Astrocyte (in vitro differentiated cells and primary cell): ENCODE measurements at regions not wholly inside any gene's neighbourhood (a gene's known extent, or its start where the extent isn't known, plus 50 kb on each side); places are given as distances from the start of the nearest gene placed in this dataset.
"Not testable (repeated sequence)": the region's sequence is repeated elsewhere in the genome, so short reads cannot be mapped to it uniquely, and the experiment has no call there.

Experiments
- DNase-seq: peaks from one replicate; pipeline ENCODE4 v3.0.0-alpha.2; 2010; ENCODE audit warnings: low read depth
- FAIRE-seq: peaks from 2 replicates; lab custom pipeline; 2011; peaks lifted over from hg19 to GRCh38; lab: Jason Lieb, UNC
- H2AFZ ChIP-seq: 2 replicates; pipeline ENCODE4 v1.6.0; 2012; ENCODE audit warnings: low read depth, low read length, inconsistent platforms
- H3K27ac ChIP-seq: 2 replicates; pipeline ENCODE4 v1.5.1; 2011; ENCODE audit warnings: low read depth, low read length, inconsistent platforms
- H3K27me3 ChIP-seq: 2 replicates; pipeline ENCODE4 v1.6.0; 2011; ENCODE audit warnings: low read length, inconsistent platforms; ENCODE audit not compliant: insufficient read depth
- H3K36me3 ChIP-seq: 2 replicates; pipeline ENCODE4 v1.5.1; 2011; ENCODE audit warnings: low read length, inconsistent platforms; ENCODE audit not compliant: insufficient read depth
- H3K4me1 ChIP-seq: 2 replicates; pipeline ENCODE4 v1.5.1; 2011; ENCODE audit warnings: low read length, inconsistent platforms; ENCODE audit not compliant: insufficient read depth
- H3K4me2 ChIP-seq: 2 replicates; pipeline ENCODE4 v1.6.0; 2012; ENCODE audit warnings: low read length, inconsistent platforms
- H3K4me3 ChIP-seq: 2 replicates; pipeline ENCODE4 v1.5.1; 2011; ENCODE audit warnings: low read depth, mild to moderate bottlenecking, low read length, inconsistent platforms; ENCODE audit not compliant: insufficient read depth
- H3K79me2 ChIP-seq: 2 replicates; pipeline ENCODE4 v1.6.0; 2012; ENCODE audit warnings: mild to moderate bottlenecking, low read length, inconsistent platforms; ENCODE audit not compliant: insufficient read depth
- H3K9ac ChIP-seq: 2 replicates; pipeline ENCODE4 v1.6.0; 2012; ENCODE audit warnings: mild to moderate bottlenecking, low read length, inconsistent platforms
- H3K9me3 ChIP-seq: 2 replicates; pipeline ENCODE4 v1.5.1; 2012; ENCODE audit warnings: low read depth, mild to moderate bottlenecking, low read length, inconsistent platforms; ENCODE audit not compliant: insufficient read depth
- H4K20me1 ChIP-seq: 2 replicates; pipeline ENCODE4 v1.6.0; 2012; ENCODE audit warnings: low read length, inconsistent platforms; ENCODE audit not compliant: insufficient read depth
- H3K27ac Mint-ChIP-seq: one replicate; pipeline ENCODE4 v1.8.0; 2021; ENCODE audit warnings: mild to moderate bottlenecking, mixed read lengths; ENCODE audit not compliant: unreplicated experiment
- H3K27me3 Mint-ChIP-seq: one replicate; pipeline ENCODE4 v1.8.0; 2021; ENCODE audit warnings: low read depth, mixed read lengths; ENCODE audit not compliant: unreplicated experiment
- H3K36me3 Mint-ChIP-seq: one replicate; pipeline ENCODE4 v1.8.0; 2021; ENCODE audit warnings: low read depth, mixed read lengths; ENCODE audit not compliant: unreplicated experiment
- H3K4me1 Mint-ChIP-seq: one replicate; pipeline ENCODE4 v1.8.0; 2021; ENCODE audit warnings: low read depth, mixed read lengths; ENCODE audit not compliant: unreplicated experiment
- H3K4me3 Mint-ChIP-seq: one replicate; pipeline ENCODE4 v1.8.0; 2021; ENCODE audit warnings: mild to moderate bottlenecking, moderate library complexity, mixed read lengths; ENCODE audit not compliant: unreplicated experiment
- H3K9me3 Mint-ChIP-seq: one replicate; pipeline ENCODE4 v1.8.0; 2021; ENCODE audit warnings: mild to moderate bottlenecking, mixed read lengths; ENCODE audit not compliant: unreplicated experiment
- CTCF ChIP-seq: IDR thresholded peaks from 2 replicates; pipeline ENCODE4 v1.5.1; 2011; ENCODE audit warnings: low read depth, mild to moderate bottlenecking, inconsistent platforms, low read length, moderate library complexity; ENCODE audit not compliant: insufficient read depth
- EZH2 ChIP-seq: IDR thresholded peaks from 2 replicates; pipeline ENCODE4 v1.6.1; 2012; ENCODE audit warnings: mild to moderate bottlenecking, low read length, inconsistent platforms; ENCODE audit not compliant: insufficient read depth

- Mint-ChIP-seq H3K9me3 (no peaks in the 10 kb centered on the region), H3K36me3 (no peaks in the 10 kb centered on the region), H3K4me1 (peaks cover 6% of the 10 kb centered on the region), H3K4me3 (no peak overlapping the region), H3K27me3 (peaks cover 8% of the 10 kb centered on the region), H3K27ac (no peak overlapping the region)
- FAIRE-seq (no peak), DNase-seq (no peak)
- H3K9ac ChIP-seq, result no peak overlapping the region
- no peaks in the 10 kb centered on the region for H3K9me3 ChIP-seq
- no peaks in the 10 kb centered on the region for H3K4me1 ChIP-seq
- no peak overlapping the region for H3K27ac ChIP-seq
- H3K4me3 ChIP-seq, result no peak overlapping the region
- no peak overlapping the region for H2AFZ ChIP-seq
- no peaks in the 10 kb centered on the region for H3K36me3 ChIP-seq
- no peaks in the 10 kb centered on the region for H3K79me2 ChIP-seq
- no peak overlapping the region for H3K4me2 ChIP-seq
- TF ChIP-seq CTCF (no peak), EZH2 (no peak)
- no peaks in the 10 kb centered on the region for H4K20me1 ChIP-seq
- H3K27me3 ChIP-seq, result no peaks in the 10 kb centered on the region
Measured at GRCh38 chr2:21782866-21783265, 659.1 kb downstream of the TDRD15 start.

- H2AFZ ChIP-seq, result no peak overlapping the region
- H3K4me3 Mint-ChIP-seq, result no peak overlapping the region
- no peaks in the 10 kb centered on the region for H3K4me1 ChIP-seq
- no peak for FAIRE-seq
- TF ChIP-seq EZH2 (no peak), CTCF (no peak)
- no peak overlapping the region for H3K4me3 ChIP-seq
- no peaks in the 10 kb centered on the region for H3K4me1 Mint-ChIP-seq
- H3K9me3 Mint-ChIP-seq, result no peaks in the 10 kb centered on the region
- H3K36me3 Mint-ChIP-seq, result no peaks in the 10 kb centered on the region
- H4K20me1 ChIP-seq, result no peaks in the 10 kb centered on the region
- H3K4me2 ChIP-seq, result no peak overlapping the region
- H3K79me2 ChIP-seq, result no peaks in the 10 kb centered on the region
- no peaks in the 10 kb centered on the region for H3K27me3 ChIP-seq
- no peak overlapping the region for H3K9ac ChIP-seq
- no peak for DNase-seq
- H3K27ac Mint-ChIP-seq, result no peak overlapping the region
- peaks cover 2% of the 10 kb centered on the region for H3K27me3 Mint-ChIP-seq
- H3K36me3 ChIP-seq, result no peaks in the 10 kb centered on the region
- no peaks in the 10 kb centered on the region for H3K9me3 ChIP-seq
- H3K27ac ChIP-seq, result no peak overlapping the region
Measured at GRCh38 chr2:21787941-21788340, 664.2 kb downstream of the TDRD15 start.

GRCh38 chr2:21790311-21790710, 666.5 kb downstream of the TDRD15 start:
- not testable (repeated sequence) for H3K27me3 Mint-ChIP-seq, H3K36me3 ChIP-seq, H3K79me2 ChIP-seq, H3K4me1 ChIP-seq, H3K27ac Mint-ChIP-seq, H3K9me3 Mint-ChIP-seq, H3K9ac ChIP-seq, H3K4me1 Mint-ChIP-seq, DNase-seq, H2AFZ ChIP-seq, H4K20me1 ChIP-seq, FAIRE-seq, H3K4me3 Mint-ChIP-seq, H3K4me3 ChIP-seq, H3K36me3 Mint-ChIP-seq, H3K4me2 ChIP-seq, H3K9me3 ChIP-seq, H3K27me3 ChIP-seq, H3K27ac ChIP-seq
